ENCODE measurements at regions not wholly inside any gene's neighbourhood (a gene's known extent, or its start where the extent isn't known, plus 50 kb on each side); places are given as distances from the start of the nearest gene placed in this dataset.
"Not testable (repeated sequence)": the region's sequence is repeated elsewhere in the genome, so short reads cannot be mapped to it uniquely, and the experiment has no call there.

GRCh38 chr14:76701981-76702380 is 59.3 kb upstream of the VASH1 start:
- DNase-seq: no peak

GRCh38 chr14:76705214-76705613 is 56.1 kb upstream of the VASH1 start:
- no peak for DNase-seq

GRCh38 chr14:76706207-76706606 is 55.1 kb upstream of the VASH1 start:
- DNase-seq: not testable (repeated sequence)

- no peak for DNase-seq
Observed at GRCh38 chr14:76706811-76707210, 54.5 kb upstream of the VASH1 start.

- no peak for DNase-seq
Observed at GRCh38 chr14:76708028-76708427, 53.2 kb upstream of the VASH1 start.

- DNase-seq: no peak
Observed at GRCh38 chr14:76708771-76709170, 52.5 kb upstream of the VASH1 start.

GRCh38 chr14:76710056-76711010 is 50.9 kb upstream of the VASH1 start:
- DNase-seq: peak; percentile 73 to 75
